Immature natural killer cell (primary cell): ENCODE measurements at regions not wholly inside any gene's neighbourhood (a gene's known extent, or its start where the extent isn't known, plus 50 kb on each side); places are given as distances from the start of the nearest gene placed in this dataset.

Experiments
- DNase-seq, 3 donors: peaks; one replicate each; pipeline ENCODE4 v3.0.0; 2022; ENCODE audit warnings: mixed read lengths in 1 of 3
- H3K27ac Mint-ChIP-seq, 6 donors: one replicate each; pipeline ENCODE4 v1.8.0; 2020; ENCODE audit warnings: mixed read lengths in 6 of 6, mild to moderate bottlenecking in 5 of 6, inconsistent platforms in 4 of 6, moderate library complexity in 3 of 6
- H3K27me3 Mint-ChIP-seq, 3 donors: one replicate each; pipeline ENCODE4 v1.8.0; 2020 to 2021; ENCODE audit warnings: low read depth in 3 of 3, mild to moderate bottlenecking in 3 of 3, mixed read lengths in 3 of 3, moderate library complexity in 3 of 3, inconsistent platforms in 1 of 3
- H3K36me3 Mint-ChIP-seq, 3 donors: one replicate each; pipeline ENCODE4 v1.8.0; 2020; ENCODE audit warnings: mixed read lengths in 3 of 3, inconsistent platforms in 2 of 3, mild to moderate bottlenecking in 2 of 3
- H3K4me1 Mint-ChIP-seq, 2 donors: one replicate each; pipeline ENCODE4 v1.8.0; 2020; ENCODE audit warnings: inconsistent platforms in 2 of 2, mild to moderate bottlenecking in 2 of 2, mixed read lengths in 2 of 2, moderate library complexity in 1 of 2
- H3K4me3 Mint-ChIP-seq, 5 donors: one replicate each; pipeline ENCODE4 v1.8.0; 2020; ENCODE audit warnings: mild to moderate bottlenecking in 5 of 5, mixed read lengths in 5 of 5, inconsistent platforms in 3 of 5, moderate library complexity in 3 of 5
- H3K9me3 Mint-ChIP-seq, 6 donors: one replicate each; pipeline ENCODE4 v1.8.0; 2020; ENCODE audit warnings: mild to moderate bottlenecking in 6 of 6, mixed read lengths in 6 of 6, inconsistent platforms in 4 of 6, moderate library complexity in 3 of 6

DNA sequence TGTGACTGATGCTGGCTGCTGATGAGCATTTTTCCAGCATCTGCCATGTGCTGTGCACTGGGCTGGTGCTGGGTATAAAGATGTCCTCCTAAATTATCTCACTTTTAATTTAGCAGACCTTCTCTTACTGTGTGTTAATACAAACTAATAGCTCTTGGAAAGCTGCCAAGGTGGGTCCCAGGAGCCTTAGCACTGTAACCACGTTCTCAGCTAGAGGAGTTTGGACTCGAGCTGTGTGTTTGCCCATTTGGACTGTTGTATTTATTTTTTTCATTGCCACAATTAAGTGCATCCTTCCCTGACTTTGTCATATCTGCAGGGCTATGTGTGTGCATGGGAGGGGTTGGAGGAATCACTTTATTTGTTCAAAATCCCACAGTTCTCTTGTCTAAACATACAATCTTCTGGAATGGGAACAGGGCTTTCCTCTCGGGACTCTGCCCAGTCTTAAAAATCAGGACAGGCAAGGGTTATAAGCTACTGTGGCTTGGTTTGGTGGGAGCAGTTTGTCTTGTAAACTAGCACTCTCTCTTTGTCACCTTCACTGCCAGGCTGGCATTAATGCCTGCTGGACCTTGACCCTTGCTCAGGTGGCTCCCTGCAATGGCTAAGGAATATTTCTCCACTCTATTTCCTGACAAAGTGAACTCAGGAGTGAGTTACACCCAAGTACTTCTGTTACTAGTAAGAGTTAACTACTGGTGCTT, 129.7 kb upstream of the MGAT5 start:
- Mint-ChIP-seq H3K4me1 (peaks cover 66 to 84% of the 10 kb centered on the region in 2 donors), H3K36me3 (no peaks in the 10 kb centered on the region), H3K4me3 (peak overlapping the region in 1 of 5 donors; percentile 2), H3K27me3 (peaks cover 2 to 10% (median 2%) of the 10 kb centered on the region in 3 donors), H3K27ac (peak overlapping the region in 1 of 6 donors; percentile 8), H3K9me3 (no peaks in the 10 kb centered on the region)
- no peak for DNase-seq

DNA sequence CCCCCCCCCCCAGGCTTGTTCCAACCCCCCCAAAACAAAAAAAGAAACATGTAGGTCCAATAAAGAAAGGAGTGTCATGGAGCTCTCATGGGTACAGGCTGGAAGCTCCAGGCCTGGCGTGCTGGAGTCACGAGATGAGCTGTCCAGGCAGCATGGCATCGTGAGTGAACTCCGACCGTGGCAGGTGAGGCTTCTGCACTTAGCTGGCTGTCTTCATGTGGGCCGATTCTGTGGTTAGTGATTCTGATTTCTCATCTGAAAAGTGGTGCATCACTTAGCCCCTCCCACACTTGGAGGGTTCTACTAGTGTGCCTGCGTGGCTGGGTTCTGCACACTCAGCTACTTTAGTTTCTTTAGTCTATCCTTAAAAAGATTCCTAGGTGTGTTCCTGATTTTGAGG, 126.4 kb upstream of the MGAT5 start:
- H3K4me3 Mint-ChIP-seq: peak overlapping the region; percentile 32 to 66 (median 58)
- DNase-seq: peak; percentile 13 to 17 (median 17)
- peak overlapping the region in 3 of 6 donors; percentile 32 to 73 (median 59) for H3K27ac Mint-ChIP-seq
- peaks cover 65 to 80% of the 10 kb centered on the region in 2 donors for H3K4me1 Mint-ChIP-seq
- no peaks in the 10 kb centered on the region for H3K9me3 Mint-ChIP-seq
- peaks cover 0 to 2% (median 0%) of the 10 kb centered on the region in 3 donors for H3K27me3 Mint-ChIP-seq
- peaks cover 0 to 8% (median 5%) of the 10 kb centered on the region in 3 donors for H3K36me3 Mint-ChIP-seq

DNA sequence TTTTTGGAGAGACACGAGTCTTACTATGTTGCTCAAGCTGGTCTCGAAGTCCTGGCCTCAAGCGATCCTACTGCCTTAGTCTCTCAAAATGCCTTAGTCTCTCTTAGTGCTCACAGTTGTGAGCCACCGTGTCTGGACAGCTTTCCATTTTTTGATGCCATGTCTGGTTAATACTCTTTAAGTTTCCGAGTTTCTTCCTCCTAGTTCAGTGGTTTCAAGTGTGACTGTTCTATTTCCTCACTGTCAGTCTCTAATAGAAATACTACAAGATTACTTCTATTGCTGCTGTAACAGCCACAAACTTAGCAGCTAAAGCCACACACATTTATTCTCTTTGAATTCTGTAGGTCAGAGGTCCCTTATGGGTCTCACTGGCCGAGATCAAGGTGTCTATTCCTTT, 125.1 kb upstream of the MGAT5 start:
- peaks cover 0 to 11% (median 7%) of the 10 kb centered on the region in 3 donors for H3K36me3 Mint-ChIP-seq
- peak overlapping the region; percentile 1 to 84 (median 48) for H3K27ac Mint-ChIP-seq
- H3K4me1 Mint-ChIP-seq: peaks cover 57 to 80% of the 10 kb centered on the region in 2 donors
- peaks cover 0 to 2% (median 0%) of the 10 kb centered on the region in 3 donors for H3K27me3 Mint-ChIP-seq
- H3K4me3 Mint-ChIP-seq: peak overlapping the region; percentile 31 to 73 (median 58)
- peak; percentile 12 to 24 (median 21) for DNase-seq
- H3K9me3 Mint-ChIP-seq: no peaks in the 10 kb centered on the region

DNA sequence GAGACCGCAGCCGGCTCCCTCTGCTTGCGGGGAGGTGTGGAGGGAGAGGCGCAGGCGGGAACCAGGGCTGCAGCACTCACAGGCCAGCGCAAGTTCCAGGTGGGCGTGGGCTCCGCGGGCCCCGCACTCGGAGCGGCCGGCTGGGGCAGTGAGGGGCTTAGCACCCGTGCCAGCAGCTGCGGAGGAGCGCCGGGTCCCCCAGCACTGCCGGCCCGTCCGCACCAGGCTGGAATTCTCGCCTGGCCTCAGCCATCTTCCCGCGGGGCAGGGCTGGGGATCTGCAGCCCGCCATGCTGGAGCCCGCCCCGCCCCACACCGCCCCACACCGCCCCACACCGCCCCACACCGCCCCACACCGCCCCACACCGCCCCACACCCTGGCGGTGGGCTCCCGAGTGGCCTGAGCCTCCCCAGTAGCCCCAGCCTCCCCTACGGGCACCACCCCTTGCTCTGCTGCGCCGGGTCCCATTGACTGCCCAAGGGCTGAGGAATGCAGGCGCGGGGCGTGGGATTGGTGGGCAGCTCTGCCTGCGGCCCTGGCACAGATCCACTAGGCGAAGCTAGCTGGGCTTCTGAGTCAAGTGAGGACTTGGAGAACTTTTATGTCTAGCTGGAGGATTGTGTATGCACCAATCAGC, 123.9 kb upstream of the MGAT5 start:
- peaks cover 49 to 69% of the 10 kb centered on the region in 2 donors for H3K4me1 Mint-ChIP-seq
- H3K36me3 Mint-ChIP-seq: peaks cover 0 to 11% (median 7%) of the 10 kb centered on the region in 3 donors
- H3K27me3 Mint-ChIP-seq: peaks cover 0 to 2% (median 0%) of the 10 kb centered on the region in 3 donors
- DNase-seq: no peak
- H3K4me3 Mint-ChIP-seq: no peak overlapping the region
- no peak overlapping the region for H3K27ac Mint-ChIP-seq
- H3K9me3 Mint-ChIP-seq: no peaks in the 10 kb centered on the region

DNA sequence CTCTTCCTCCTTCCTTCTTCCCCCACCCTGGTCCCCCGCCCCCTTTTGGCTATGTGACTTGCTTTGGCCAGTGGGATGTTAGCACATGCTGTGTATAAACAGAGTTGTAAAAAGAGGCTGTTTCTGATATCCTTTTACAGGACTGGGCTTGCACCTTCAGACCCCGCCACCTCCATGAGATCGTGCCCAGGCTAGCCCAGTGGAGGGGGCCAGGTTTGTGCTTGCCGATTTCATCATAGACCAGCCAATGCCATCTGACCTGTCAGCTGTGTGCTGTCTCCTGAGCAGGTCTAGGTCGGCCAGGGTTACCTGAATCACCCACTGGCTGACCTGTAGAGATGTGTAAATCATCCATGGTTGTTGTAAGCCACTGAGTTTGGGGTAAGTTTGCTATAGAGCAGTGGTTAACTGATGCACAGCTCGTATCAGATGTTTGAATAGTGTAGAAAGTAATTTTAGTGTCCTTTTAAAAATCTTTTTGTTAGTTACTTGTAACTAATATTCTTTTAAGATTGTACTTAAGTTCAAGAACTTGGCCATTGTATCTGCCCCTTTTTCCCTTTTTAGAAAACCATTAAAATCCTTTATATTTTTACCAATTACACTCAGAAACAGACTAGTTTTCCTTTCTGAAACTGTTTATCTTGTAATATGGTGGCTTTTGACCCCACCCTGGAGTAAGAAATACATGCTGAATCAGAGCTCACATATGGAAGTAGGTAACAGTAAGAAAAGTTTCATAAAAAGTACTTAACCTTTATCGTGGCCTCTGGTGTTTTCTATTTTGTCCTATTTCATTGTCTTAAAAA, 122.0 kb upstream of the MGAT5 start:
- Mint-ChIP-seq H3K27ac (no peak overlapping the region), H3K4me3 (no peak overlapping the region), H3K4me1 (peaks cover 41 to 67% of the 10 kb centered on the region in 2 donors), H3K27me3 (peaks cover 0 to 2% (median 0%) of the 10 kb centered on the region in 3 donors), H3K36me3 (peaks cover 0 to 11% (median 7%) of the 10 kb centered on the region in 3 donors), H3K9me3 (no peaks in the 10 kb centered on the region)
- DNase-seq: no peak

DNA sequence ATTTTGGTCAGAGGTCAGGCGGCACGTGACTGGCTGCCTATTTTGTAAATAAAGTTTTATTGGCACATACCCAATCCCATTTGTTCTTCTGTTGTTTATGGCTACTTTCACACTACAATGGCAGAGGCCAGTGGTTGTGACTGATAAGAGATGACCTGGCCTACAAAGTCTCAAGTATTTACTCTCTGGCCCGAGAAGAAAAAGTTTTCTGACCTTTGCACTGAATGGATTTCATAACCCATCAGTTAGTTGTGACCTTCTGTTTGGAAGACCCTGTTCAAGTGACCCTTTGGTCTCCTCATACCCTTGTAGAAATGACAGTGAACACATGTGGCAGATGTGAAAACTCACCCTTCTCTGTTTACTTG, 121.4 kb upstream of the MGAT5 start:
- Mint-ChIP-seq H3K36me3 (peaks cover 0 to 11% (median 7%) of the 10 kb centered on the region in 3 donors), H3K4me1 (peaks cover 41 to 67% of the 10 kb centered on the region in 2 donors), H3K27me3 (peaks cover 0 to 2% (median 0%) of the 10 kb centered on the region in 3 donors), H3K9me3 (no peaks in the 10 kb centered on the region), H3K4me3 (no peak overlapping the region), H3K27ac (no peak overlapping the region)
- no peak for DNase-seq

DNA sequence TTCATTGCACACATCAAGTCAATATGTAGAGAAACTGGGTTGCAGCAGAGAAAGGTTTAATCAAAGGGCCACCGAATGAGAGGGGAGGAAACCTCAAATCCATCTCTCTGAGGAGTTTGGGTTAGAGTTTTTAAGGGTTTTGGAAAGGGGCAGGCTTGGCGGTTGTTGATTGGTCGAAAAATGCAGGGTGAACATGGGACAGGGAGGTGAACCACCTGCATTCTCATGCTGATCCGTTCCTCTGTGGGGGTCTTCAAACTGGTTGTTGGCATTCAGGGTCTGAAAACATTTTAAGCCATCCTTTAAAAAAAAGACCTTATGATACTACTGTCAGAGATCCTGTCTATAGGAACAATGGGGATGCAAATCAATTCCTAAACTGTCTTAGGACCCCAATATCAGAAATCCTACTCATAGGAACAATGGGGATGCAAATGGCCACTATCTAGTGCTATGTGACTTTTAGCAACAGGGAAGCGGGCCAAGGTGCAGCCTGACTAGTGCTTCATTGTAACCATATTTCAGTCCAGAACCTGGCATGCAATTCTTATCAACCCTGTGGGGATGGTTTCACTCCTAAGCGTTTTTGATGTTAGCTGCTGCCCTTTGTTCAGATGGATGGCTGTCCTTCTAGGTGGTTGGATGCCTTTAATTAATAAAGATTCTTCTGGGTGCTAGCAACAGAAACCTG, 120.1 kb upstream of the MGAT5 start:
- H3K9me3 Mint-ChIP-seq: no peaks in the 10 kb centered on the region
- peaks cover 0 to 11% (median 7%) of the 10 kb centered on the region in 3 donors for H3K36me3 Mint-ChIP-seq
- H3K4me1 Mint-ChIP-seq: peaks cover 36 to 67% of the 10 kb centered on the region in 2 donors

DNA sequence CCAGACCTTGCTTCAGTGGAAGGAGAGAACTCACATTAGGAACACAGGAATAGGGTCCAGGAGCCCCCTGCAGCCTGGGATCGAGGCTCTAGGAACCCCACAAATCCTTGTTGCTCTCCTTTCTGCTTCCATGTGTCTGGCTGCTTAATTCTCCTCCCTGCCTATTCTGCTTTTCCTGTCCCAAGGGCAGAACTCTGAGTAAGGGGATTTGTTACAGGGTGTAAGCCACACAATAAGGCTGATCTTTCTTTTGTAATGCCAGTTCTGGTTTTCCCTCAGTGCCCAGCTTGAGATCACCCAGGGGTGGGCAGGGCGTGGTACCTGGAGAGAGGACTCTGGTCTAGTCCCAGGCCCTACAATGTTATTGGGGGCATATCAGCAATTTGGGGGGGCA, 119.6 kb upstream of the MGAT5 start:
- Mint-ChIP-seq H3K27ac (no peak overlapping the region), H3K27me3 (no peaks in the 10 kb centered on the region)

More for the DNA sequence above, 120.1 kb upstream of the MGAT5 start:
- no peak for DNase-seq
- Mint-ChIP-seq H3K4me3 (no peak overlapping the region), H3K27me3 (peaks cover 0 to under 1% (median 0%) of the 10 kb centered on the region in 3 donors), H3K27ac (peak overlapping the region in 2 of 6 donors; percentile 5 to 46)

DNA sequence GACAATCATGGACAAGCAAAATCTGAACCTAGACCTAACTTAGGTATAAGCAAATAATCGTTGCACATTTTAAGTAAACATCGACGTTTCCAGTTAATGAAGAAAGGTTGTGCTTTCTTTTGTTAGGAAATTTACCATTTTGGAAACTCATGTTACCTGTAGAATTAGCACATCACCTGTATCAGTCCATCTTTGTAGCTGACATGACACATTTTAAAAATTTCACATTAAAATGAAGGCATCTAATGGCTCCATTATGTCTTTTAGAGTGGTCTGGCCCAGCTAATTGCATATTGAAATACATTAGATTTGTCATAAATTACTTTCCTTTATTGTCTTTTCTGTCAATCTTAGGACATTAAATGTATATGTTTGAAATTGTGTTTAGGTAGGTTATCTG, 119.0 kb upstream of the MGAT5 start:
- Mint-ChIP-seq H3K27ac (no peak overlapping the region), H3K9me3 (no peaks in the 10 kb centered on the region), H3K4me3 (no peak overlapping the region), H3K4me1 (peaks cover 35 to 69% of the 10 kb centered on the region in 2 donors), H3K27me3 (no peaks in the 10 kb centered on the region), H3K36me3 (peaks cover 0 to 11% (median 7%) of the 10 kb centered on the region in 3 donors)
- no peak for DNase-seq

More for the DNA sequence above, 119.6 kb upstream of the MGAT5 start:
- no peak for DNase-seq
- Mint-ChIP-seq H3K4me3 (no peak overlapping the region), H3K4me1 (peaks cover 34 to 67% of the 10 kb centered on the region in 2 donors), H3K36me3 (peaks cover 0 to 11% (median 7%) of the 10 kb centered on the region in 3 donors), H3K9me3 (no peaks in the 10 kb centered on the region)

DNA sequence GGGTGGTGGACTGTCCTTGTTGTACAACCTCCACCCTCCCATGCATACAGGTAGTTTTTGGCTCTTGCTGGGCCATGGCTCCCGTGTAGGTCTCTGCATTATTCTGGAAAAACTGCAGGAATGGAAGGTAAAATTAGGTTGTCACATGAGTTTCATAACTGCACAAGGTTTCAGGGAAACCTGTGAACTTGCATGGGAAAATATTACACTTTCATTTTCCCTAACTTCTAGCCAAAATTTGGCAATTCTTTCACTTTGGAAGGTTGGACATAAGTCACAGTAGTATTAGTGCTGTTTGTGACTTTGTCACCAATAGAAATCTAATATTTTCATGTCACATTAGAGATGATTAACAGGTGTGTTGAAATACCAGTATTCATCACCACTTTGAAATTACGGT, 118.1 kb upstream of the MGAT5 start:
- DNase-seq: no peak
- H3K9me3 Mint-ChIP-seq: no peaks in the 10 kb centered on the region
- no peaks in the 10 kb centered on the region for H3K27me3 Mint-ChIP-seq
- H3K36me3 Mint-ChIP-seq: peaks cover 0 to 11% (median 7%) of the 10 kb centered on the region in 3 donors
- peaks cover 39 to 73% of the 10 kb centered on the region in 2 donors for H3K4me1 Mint-ChIP-seq
- peak overlapping the region in 1 of 6 donors; percentile 34 for H3K27ac Mint-ChIP-seq
- H3K4me3 Mint-ChIP-seq: peak overlapping the region in 1 of 5 donors; percentile 36

DNA sequence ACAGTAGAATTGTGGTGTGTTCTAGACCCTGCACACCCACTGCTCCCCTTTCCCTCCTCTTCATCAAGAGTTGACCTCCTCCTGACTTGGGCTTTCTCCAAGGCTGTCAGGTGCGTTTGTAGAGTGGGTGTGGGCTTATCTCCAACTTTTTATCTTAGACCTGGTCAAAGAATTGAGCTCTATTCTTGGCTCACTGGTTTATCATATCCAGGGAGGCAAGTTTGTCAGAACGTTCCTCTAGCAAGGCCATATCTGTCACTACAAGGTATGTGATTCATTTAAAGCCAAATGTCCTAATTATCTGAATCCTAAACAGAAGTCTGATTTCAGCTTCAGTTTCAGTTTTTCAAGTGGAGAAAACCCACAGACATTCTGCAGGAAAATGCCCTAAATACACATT, 117.1 kb upstream of the MGAT5 start:
- Mint-ChIP-seq H3K9me3 (no peaks in the 10 kb centered on the region), H3K36me3 (peaks cover 0 to 9% (median 7%) of the 10 kb centered on the region in 3 donors), H3K4me1 (peaks cover 47 to 77% of the 10 kb centered on the region in 2 donors), H3K27me3 (peaks cover 0 to 3% (median 0%) of the 10 kb centered on the region in 3 donors), H3K27ac (no peak overlapping the region), H3K4me3 (peak overlapping the region in 1 of 5 donors; percentile 33)
- DNase-seq: no peak

DNA sequence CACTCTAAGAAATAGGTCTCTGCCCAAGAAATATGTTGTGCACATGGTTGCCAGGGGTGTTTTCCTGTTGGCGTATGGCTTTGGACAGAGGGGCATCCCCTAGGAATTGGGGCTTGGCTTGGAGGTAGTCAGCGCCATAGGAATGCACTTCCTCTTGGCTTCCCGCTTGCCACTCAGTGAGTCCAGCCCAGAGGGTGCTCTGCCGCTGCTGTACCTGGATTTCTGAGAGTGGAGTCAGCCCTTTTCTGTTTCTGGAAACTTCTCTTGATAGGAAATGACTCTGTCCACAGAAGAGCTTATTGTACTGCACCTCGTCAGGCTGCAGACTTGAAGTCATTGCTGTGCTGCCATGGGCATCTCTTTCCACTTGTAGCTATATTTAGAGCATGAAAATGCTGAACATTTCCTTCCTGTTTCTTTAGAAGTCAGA, 116.7 kb upstream of the MGAT5 start:
- Mint-ChIP-seq H3K4me3 (peak overlapping the region in 2 of 5 donors; percentile 18 to 58), H3K36me3 (peaks cover 0 to 6% (median 5%) of the 10 kb centered on the region in 3 donors), H3K27ac (peak overlapping the region in 1 of 6 donors; percentile 55), H3K9me3 (no peaks in the 10 kb centered on the region), H3K27me3 (peaks cover 0 to 4% (median 3%) of the 10 kb centered on the region in 3 donors), H3K4me1 (peaks cover 51 to 82% of the 10 kb centered on the region in 2 donors)
- no peak for DNase-seq

DNA sequence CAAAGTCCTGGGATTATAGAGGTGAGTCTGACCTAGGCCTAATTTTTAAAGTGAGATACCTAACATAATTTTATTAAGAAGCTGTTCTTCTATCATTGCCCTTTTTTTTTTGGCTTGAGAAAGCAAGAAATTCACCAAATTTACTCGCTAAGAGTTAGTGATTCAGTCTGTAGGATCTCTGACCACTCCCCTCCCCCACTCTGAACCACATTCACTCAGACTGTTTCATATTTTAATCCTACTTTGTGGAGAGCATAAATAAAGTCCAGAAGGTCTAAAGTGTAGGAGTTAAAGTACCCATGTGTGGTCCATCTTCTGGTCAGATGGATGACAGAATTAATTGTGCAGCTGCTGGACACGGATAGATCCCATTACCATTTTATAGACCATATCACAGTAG, 115.8 kb upstream of the MGAT5 start:
- Mint-ChIP-seq H3K27ac (no peak overlapping the region), H3K27me3 (peaks cover 0 to 4% (median 3%) of the 10 kb centered on the region in 3 donors)
- DNase-seq: no peak

More for the DNA sequence above, 115.8 kb upstream of the MGAT5 start:
- peaks cover 61 to 84% of the 10 kb centered on the region in 2 donors for H3K4me1 Mint-ChIP-seq
- no peaks in the 10 kb centered on the region for H3K36me3 Mint-ChIP-seq
- no peak overlapping the region for H3K4me3 Mint-ChIP-seq
- H3K9me3 Mint-ChIP-seq: no peaks in the 10 kb centered on the region
